Stimulated activated CD4-positive, alpha-beta T cell treated with anti-CD3 and anti-CD28 coated beads, Interleukin-2, amount 100 ng/mL, for 48 hours (primary cell): ENCODE measurements at regions not wholly inside any gene's neighbourhood (a gene's known extent, or its start where the extent isn't known, plus 50 kb on each side); places are given as distances from the start of the nearest gene placed in this dataset.
"Not testable (repeated sequence)": the region's sequence is repeated elsewhere in the genome, so short reads cannot be mapped to it uniquely, and the experiment has no call there.

Source experiments
- DNase-seq, 2 donors: peaks; one replicate each; pipeline ENCODE4 v3.0.0-alpha.2; 2020

DNA sequence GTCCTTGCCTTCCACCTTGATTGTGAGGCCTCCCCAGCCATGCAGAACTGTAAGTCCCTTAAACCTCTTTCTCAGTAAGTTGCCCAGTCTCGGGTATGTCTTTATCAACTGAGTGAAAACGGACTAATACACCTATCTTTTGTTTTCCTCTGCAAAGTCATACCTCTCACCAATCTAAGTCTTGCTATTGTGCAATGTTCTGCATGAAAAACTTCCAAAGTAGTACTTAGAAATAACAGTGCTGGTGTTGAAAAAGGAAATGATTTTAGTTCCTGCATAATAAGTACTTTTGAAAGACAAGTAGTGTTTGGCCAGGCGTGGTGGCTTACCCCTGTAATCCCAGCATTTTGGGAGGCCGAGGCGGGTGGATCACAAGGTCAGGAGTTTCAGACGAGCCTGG, 573.5 kb downstream of the ANKRD50 start:
- DNase-seq = no peak

DNA sequence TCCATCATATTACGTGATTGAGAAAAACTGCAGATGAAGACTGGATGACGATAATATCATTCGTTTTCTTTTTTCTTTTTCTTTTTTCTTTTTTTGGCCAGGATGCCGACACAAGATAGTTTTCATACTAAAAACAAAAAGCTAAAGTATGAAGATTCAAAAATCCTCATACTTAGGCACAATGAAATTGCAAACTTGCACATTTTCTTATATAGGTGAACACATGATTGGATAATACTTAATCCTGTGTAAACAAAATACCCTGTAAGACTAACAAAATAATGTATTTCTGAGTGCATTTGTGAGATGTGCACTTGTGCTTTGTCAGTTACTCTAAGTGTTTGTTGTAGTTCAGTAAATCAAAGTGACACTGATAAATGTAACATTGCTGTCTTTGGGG, 568.9 kb downstream of the ANKRD50 start:
- DNase-seq = no peak

DNA sequence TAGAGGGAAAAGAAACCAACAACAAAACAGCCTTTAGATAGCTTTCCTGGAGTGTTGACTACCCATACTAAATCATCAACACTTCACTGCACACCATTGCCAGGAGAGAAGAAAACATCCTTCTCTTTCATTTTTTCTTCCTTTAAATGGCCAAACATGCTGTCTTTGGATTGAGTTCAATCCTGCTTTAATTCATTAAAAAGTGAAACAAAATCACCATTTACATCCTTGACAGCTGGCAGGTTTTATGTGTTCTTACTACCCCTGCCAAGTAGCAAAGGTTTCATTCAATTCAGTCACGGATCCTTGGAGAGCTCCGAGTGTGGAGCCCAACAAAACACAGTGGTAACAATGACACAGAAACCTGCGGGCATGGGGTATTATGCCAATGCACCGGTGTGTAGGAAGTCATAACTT, 568.3 kb downstream of the ANKRD50 start:
- DNase-seq = no peak

DNA sequence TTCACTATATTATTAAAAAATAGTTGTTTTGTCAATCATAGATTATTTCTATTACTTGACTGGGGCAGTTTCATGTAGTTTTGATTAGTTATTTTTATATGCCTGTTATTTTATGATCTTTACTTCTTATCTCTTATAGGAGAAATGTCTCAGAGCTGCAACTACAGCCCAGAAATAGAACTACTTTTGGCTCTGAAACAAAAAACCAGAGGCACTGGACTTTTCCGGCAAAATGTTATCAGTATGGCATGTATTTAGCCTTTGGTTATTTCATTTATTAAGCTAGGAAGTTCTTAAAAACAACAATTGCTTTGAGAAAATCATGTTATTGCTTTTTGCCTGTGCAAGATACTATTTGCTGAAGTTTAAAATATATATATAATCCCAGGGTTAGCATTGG, 566.5 kb downstream of the ANKRD50 start:
- no peak for DNase-seq

DNA sequence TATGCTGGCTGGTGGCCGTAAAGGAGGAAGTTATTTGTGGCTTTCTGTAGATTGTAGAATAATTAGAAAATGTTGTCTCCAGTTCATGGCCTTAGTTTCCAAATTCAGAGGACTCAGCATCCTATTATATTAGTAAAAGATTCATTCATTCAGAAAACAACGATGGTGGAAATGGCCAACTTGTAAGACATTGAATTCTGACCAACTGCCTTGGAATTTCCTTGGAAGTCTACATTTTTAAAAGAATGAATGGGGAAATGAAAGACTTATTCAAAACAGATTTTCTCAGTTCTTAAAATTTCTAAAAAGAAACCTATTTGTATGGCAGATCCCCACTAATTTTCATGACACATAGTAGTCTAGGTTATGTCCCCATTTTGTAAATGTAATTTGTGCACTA, 561.5 kb downstream of the ANKRD50 start:
- DNase-seq = no peak

DNA sequence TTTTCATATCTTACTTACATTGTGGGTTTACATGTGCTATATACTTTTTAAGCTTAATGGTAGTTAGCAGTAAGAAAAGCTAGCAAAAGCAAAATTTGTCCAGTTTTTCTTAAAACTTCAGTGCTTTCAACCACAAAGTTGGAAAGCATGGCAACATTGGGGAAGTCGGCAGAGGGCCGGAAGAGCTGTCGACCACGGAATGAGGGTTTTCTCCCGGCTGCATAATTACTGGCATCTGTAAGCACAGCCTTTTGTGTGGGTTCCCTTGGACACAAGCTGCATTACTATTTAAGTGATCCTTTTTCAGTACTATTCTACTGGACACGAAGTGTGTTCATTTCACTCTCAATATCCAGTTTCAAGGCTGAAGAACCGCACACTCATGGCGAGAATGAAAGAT, 560.4 kb downstream of the ANKRD50 start:
- DNase-seq = no peak

DNA sequence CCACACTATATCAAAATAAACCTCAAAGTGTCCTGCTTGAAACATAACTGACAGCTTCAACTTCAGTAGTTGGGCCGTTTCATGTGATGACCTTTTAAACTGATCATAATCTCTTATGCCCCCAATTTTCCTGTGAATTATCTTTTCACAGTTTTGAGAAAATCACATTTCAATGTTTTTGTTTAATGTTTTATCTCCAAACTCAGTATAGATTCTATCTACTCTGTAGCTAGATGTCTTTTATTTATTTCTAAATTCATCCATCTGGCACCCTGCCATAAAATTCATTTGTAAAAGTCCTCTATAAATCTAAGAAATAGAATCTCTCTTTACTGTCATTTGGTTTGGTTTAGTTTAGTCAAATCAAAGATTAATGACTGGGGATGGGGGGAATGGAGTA, 557.3 kb downstream of the ANKRD50 start:
- DNase-seq = no peak

DNA sequence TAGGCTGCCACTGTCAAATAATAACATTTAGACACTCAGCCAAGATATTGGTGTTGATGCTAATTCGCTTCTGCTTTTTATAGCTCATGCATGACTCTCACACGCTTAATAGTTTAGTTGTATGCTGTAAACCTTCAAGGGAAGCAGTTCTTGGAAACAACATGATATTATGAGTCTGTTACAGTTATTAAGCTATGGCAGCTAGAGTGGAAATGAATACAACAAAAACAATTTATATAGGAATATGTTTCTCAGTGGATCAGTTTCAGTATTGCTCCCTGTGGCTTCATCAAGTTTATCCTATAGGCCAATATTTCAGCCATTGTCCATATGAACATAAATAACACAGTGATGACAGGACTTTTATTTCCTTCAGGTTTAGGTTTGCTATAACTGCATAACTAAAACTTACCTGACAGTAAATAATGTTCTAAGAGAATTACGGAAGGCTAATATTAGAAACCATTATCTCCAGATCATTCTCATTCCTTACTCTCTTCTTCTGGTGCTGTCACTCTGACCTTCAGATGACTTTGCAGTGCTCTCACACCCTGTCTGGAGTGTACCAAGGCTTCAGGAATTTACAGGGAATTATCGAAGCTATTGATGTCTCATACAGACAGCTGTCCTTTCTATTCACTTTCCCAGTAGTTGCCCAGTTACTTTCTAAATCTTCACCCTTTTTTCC, 555.0 kb downstream of the ANKRD50 start:
- DNase-seq = no peak

DNA sequence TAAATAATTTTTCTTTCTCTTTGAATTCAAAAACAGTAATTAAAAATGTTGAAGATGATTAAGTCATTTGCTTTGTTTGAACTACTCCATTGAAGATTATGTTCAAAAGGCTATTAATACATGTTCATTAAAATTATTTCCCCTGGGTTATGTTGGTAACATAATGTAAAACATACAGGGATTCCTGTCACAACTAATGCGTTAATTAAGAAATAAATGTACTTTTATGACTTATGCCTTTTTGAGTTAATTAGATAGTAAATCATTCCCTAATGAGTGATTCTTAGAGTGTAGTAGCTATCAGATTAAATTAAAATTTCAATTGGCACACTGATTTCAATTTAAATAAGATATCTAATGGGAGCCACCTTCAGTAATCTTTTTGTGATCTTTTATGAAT, 549.1 kb downstream of the ANKRD50 start:
- DNase-seq = no peak

DNA sequence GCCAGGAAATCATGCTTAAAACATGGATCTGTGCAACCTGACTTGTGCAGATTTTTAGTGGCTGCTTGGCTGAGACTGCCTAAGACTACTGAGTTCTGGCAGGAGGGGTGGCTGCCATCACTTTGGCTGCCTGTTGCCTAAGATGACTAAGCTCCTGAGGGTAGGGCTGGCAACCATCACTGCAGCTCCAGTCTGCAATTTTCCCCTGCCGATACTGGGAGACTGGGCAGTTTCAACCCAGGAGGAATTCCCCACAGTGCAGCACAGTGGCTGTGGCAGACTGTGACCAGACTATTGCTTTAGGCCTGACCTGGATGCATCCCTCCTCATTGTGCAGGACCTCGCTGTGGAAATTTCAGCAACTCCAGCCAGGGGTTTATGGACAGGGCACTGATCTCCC, 544.9 kb downstream of the ANKRD50 start:
- DNase-seq = no peak

DNA sequence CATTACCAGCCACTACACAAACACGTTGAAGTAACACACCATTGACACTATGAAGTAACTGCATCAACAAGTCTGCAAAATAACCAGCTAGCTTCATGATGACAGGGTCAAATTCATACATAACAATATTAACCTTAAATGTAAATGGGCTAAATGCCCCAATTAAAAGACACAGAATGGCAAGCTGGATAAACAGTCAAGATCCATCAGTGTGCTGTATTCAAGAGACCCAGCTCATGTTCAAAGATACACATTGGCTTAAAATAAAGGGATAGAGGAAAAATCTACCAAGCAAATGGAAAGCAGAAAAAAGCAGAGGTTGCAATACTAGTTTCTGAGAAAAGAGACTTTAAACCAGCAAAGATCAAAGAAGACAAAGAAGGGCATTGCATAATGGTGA, 543.0 kb downstream of the ANKRD50 start:
- DNase-seq = not testable (repeated sequence)

DNA sequence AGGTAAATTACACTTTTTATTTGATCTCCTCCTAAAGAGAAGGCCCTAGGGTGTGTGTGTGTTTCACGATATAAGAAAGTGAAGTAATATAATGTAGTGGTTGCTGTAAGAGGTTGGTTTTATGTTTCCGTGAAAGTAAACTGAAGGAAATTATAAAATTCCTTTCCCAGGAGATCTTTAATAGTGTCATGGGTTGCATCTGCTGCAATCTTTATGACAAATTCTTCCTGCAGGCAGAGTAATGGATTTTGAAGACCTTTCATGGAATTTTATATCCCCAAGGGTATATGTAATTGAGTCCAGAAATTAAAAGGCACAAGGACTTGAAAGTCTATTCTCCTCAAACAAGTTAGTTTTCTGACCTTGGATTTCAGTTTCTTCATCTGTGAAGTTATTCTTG, 538.6 kb downstream of the ANKRD50 start:
- no peak for DNase-seq

DNA sequence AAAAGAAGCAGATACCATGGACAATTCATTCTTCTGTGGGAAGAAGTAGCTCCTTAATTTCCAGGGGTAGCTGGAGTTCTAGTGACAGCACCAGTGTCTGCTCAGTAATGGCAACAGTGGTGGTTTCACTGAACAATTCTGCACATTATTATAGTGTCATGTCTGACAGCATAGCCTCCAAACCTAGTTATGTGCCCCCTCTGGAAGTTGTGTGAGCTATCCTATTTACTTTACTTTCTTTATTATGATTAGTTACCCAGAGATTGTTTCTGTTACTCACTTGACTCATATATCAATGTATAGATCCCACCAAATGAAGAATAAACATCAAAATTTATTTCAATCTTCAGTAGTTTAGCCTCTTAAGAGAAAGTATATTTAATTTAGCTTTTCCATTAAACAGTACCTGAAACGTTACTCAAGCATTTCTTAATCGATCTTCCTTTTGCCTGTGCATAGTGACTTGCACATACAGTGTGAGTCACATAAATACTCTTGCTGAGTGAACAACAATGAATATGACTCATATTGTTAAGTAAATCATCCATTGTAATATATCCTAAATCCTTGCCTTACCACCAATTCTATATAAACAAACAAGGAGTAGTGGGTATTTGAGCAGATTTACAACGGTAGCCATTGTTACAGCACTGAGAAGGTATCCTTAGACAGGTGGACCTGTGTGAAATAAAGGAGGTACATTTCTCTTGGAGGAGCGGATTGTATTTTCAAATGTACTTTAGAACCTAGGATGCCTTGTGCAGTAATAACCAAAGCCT, 534.7 kb downstream of the ANKRD50 start:
- no peak for DNase-seq

DNA sequence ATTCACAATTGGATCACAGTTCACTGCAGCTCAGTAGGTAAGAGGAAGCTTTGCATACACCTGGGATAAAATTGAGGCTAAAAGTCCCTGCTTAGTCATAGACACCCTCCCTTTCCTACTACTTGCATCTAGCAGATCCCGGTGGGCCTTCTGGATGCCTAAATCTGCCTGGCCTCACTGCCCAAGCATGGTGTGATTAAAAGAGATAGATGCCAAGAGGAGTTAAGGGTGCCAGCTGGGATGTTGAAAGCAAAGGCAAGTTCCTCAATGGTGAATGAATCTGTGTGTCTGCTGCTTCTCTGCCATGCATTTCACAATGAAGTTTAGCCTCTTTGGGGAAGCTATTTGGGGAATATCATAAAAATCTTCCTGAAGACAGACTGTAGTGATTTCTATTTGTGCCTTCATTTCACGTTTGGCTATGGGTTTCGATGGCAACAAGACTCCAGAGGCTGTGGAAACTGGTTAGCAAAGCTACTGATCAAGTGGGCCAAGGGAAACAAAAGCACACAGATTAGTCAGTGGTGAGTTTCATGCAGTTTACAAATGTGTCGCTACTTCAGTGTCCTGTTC, 534.0 kb downstream of the ANKRD50 start:
- DNase-seq = no peak

DNA sequence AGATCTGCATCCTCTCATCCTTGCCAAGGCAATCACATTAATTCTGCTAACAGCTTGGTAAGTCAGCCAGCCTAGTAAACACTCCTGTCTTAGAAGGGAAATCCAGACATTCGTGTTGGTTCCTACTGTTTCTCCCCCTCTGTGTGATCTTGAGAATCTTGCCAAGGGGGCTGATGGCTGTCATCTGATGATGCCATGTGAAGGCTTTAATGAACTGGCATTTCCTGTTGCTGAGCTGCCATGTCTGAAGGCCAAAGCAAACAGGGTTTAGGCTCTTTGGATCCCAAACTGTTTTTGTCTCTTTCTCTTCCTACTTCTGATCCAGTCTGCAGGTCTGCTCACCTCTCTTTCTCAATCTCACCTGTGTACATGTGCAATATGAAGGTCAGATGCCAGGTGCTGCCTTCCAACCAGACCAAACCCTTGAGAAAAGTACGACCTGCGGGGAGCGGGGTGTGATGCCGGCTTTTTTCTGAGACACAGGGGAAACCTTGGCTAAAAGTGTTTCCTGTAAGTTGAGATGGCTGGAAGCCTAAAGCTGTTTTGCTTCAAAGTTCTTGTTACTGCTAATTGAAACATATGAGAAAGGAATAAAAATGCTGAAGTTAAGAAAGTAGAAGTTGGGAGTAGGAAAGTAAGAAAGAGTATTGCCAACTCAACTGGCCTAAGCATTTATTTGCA, 532.9 kb downstream of the ANKRD50 start:
- DNase-seq = no peak

DNA sequence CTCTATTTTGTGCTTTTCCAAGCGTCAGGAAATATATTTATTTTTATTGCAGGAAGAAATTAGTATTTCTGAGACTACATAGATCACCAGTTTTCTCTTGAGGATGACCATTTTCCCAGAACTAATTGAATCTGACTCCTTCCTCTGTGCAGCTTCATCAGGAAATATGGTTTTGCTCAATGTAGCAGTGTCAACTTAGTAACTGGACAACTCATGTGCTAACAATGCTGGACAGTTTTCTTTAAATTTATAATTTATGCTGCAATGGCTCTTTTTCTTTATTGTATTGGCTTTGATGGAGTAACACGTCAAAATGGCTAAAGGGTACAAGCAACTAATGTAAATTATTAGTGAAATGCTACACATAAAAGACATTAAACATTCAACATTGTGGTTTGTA, 531.5 kb downstream of the ANKRD50 start:
- DNase-seq = no peak

DNA sequence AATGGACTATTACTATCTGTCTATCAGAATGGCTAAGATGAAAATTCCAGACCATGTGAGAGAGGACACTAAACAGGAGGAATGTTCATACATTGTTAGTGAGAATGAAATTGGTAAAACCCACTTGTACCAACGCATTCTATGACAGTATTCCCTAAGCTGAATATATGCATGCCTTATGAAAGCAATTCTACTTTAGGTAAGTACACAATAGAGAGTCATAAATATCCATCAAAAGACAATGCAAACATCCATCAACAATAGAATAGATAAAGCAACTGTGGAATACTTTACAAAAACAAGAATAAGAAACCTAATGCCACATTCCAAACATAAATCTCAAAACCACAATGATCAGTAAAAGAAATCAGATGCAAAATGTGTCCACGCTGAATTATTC, 529.3 kb downstream of the ANKRD50 start:
- DNase-seq = no peak

DNA sequence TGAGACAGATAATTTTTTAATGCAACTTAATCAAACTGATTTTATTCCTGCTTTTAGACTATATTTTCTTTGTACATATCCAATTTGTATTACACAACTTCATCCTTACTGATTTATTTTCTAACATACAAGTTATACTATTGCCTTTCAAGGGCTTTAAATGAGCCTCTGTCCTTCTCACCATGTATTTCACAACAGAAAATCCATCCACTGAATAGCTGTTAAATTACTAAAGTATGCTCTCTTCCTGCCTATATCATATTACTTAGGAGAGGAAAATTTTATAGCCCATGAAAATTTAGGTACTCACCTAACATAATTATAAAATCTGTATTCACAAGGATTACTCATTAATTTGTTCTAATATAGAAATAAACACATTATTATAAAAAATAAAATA, 528.6 kb downstream of the ANKRD50 start:
- DNase-seq = no peak

DNA sequence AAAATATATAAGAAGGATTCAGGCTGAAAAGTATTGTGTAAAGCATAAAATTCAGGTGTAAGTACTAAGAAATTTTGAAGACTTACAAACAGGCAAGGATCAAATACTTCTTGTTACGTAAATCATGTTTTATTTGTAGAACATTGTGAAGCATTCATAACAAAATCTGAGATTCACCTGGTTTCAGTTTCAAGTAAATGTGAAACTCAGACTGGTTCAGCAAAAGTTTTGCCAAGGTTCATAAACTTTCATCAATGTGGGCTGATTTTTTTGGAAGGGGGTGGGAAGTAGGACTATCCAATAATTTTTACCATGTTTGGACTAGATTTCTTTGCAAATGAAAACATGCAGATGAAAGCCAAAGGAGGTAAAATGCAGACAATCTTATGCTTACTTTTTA, 527.7 kb downstream of the ANKRD50 start:
- DNase-seq = no peak

DNA sequence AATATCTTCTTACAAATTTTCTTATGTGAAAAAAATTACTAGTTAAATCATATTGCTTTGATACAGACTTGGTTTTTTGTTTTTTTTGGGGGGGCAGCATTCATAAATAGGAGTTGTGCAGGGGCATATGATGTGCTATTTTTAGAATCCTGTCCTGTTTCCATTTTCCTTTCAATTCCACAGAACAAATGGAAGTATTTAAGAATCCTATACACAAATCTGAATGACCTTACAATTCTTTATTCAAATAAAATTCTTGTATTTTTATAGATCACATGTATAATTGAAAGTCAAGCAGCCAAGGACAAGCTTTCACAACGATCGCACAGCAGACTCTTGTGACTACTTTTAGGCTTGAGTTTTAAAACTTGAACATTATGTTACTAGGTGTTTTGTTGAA, 523.9 kb downstream of the ANKRD50 start:
- no peak for DNase-seq

DNA sequence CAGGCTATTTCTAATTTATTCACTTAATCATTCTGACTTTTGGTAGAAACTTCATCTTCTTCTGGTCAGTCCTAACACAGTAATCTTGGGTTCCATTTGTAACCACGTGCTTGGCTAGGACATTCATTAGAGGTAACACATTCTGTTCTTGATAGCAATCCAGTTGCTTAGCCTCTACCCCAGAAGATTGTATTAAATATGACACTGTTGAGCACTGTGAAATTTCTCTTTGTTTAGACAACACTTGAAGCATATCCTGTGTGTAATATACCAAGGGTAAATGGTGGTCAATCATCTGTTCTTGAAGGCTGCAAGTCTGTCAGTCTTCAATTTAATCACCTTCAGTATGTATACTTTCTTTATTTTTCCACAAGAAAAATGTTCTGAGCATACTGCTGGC, 523.0 kb downstream of the ANKRD50 start:
- DNase-seq = no peak

DNA sequence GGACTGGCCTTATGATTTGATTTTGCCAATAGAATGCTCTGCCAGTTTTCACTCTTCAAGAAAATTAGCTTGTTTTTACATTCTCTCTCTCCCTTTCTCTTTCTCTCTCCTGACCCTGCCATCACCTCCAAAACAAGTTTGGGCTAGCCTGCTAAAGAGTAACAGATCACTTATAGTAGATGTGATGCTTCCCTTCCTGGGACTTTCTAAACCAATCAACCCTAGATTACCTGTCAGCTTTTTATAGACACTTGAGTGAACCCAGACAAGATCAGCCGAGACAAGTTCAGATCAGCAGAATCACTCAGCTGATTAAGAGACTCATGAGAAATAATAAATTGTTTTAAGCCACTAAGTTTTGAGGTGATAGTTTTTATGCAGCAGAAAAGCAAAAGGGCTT, 521.2 kb downstream of the ANKRD50 start:
- no peak for DNase-seq

DNA sequence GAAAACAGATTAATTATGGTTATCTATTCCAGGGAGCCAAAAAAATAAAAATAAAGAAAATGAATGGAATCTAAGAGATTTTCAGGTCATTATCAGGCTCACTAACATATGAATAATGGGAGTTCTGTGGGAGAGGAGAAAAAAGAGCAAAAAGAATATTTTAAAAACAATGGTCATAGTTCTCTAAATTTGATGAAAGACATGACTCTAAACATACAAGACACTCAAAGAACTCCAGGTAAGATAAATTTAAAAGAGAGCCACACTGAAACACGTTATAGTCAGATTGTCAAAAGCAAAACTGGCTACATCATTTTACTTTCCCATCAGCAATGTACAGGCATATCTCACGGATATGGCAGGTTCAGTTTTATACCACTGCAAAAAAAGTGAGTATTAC, 520.0 kb downstream of the ANKRD50 start:
- DNase-seq = no peak

DNA sequence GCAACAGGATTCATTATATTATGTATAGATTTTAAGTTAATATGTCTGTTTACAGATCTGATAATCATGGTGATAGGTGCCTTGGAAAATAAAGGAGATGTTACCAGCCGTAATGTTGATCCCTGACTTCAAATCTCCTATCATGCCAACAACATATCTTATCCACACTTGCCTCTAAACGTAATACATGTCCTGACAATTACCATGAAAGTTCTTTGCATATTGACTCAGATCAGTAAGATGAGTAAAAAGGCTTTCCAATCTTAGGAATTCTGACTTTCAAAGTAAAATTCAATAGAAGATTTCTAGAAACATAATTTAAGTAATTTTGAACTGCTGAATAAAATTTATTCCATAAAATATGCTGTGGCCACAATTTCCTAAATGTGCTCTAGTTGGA, 513.3 kb downstream of the ANKRD50 start:
- DNase-seq = no peak
